RWPE1 (cell line): ENCODE measurements at regions not wholly inside any gene's neighbourhood (a gene's known extent, or its start where the extent isn't known, plus 50 kb on each side); places are given as distances from the start of the nearest gene placed in this dataset.

Source experiments
- CTCF ChIA-PET: fragments of 350-600 bp; sonication (Branson Sonifier 250); formaldehyde crosslinking; extraction: SDS; loops from one replicate; lab custom pipeline; 2021; lab: Yijun Ruan, JAX
- POLR2A ChIA-PET: fragments of 400-600 bp; formaldehyde crosslinking; extraction: SDS; loops from one replicate; lab custom pipeline; 2020; ENCODE audit warnings: antibody characterized with exemption; ENCODE audit not compliant: low non-redundant PET; lab: Yijun Ruan, JAX
- DNase-seq: peaks from one replicate; pipeline ENCODE4 v3.0.0; 2012; ENCODE audit warnings: low spot score
- H3K27ac ChIP-seq: fragments of 450-650 bp; 2 replicates; pipeline ENCODE4 v1.5.1; 2017
- CTCF ChIP-seq: fragments of 450-650 bp; conservative IDR thresholded peaks from 2 replicates; pipeline ENCODE4 v1.5.1; 2017; ENCODE audit warnings: low read depth, mild to moderate bottlenecking

GRCh38 chr1:5109633-5110032 is 455.2 kb downstream of the AJAP1 start:
- no peak overlapping the region for H3K27ac ChIP-seq
- ChIA-PET CTCF (interaction anchor here (0.7 kb wide), 1 partner anchor 520 kb away, joined by 3 read pairs; no protein-coding TSS in a partner anchor), POLR2A (no interaction called here)
- no peak for DNase-seq
- TF ChIP-seq CTCF, result no peak

GRCh38 chr1:5108740-5109139 is 454.3 kb downstream of the AJAP1 start:
- no peak overlapping the region for H3K27ac ChIP-seq
- ChIA-PET POLR2A (no interaction called here), CTCF (no interaction called here)
- TF ChIP-seq CTCF, result no peak
- no peak for DNase-seq

- DNase-seq, result no peak
- ChIA-PET POLR2A (no interaction called here), CTCF (no interaction called here)
- TF ChIP-seq CTCF, result no peak
- no peak overlapping the region for H3K27ac ChIP-seq
Measured at GRCh38 chr1:5105744-5106143, 451.3 kb downstream of the AJAP1 start.

GRCh38 chr1:5099558-5099957 is 445.1 kb downstream of the AJAP1 start:
- no peak overlapping the region for H3K27ac ChIP-seq
- TF ChIP-seq CTCF, result no peak
- POLR2A ChIA-PET, result no interaction called here
- CTCF ChIA-PET, result interaction anchor here (1.1 kb wide), 1 partner anchor 68 kb away, joined by 3 read pairs; no protein-coding TSS in a partner anchor
- DNase-seq, result no peak

GRCh38 chr1:5098981-5099385 is 444.6 kb downstream of the AJAP1 start:
- POLR2A ChIA-PET, result no interaction called here
- no peak for TF ChIP-seq CTCF
- DNase-seq, result no peak
- no peak overlapping the region for H3K27ac ChIP-seq
- CTCF ChIA-PET, result interaction anchor here (1.1 to 1.2 kb wide), 2 partner anchors 20 to 67 kb away, joined by 3 read pairs; no protein-coding TSS in a partner anchor

- DNase-seq, result no peak
- ChIA-PET CTCF (no interaction called here), POLR2A (no interaction called here)
- no peak for TF ChIP-seq CTCF
- no peak overlapping the region for H3K27ac ChIP-seq
Measured at GRCh38 chr1:5093042-5093441, 438.6 kb downstream of the AJAP1 start.
